ENCODE measurements at regions not wholly inside any gene's neighbourhood (a gene's known extent, or its start where the extent isn't known, plus 50 kb on each side); places are given as distances from the start of the nearest gene placed in this dataset.

DNA sequence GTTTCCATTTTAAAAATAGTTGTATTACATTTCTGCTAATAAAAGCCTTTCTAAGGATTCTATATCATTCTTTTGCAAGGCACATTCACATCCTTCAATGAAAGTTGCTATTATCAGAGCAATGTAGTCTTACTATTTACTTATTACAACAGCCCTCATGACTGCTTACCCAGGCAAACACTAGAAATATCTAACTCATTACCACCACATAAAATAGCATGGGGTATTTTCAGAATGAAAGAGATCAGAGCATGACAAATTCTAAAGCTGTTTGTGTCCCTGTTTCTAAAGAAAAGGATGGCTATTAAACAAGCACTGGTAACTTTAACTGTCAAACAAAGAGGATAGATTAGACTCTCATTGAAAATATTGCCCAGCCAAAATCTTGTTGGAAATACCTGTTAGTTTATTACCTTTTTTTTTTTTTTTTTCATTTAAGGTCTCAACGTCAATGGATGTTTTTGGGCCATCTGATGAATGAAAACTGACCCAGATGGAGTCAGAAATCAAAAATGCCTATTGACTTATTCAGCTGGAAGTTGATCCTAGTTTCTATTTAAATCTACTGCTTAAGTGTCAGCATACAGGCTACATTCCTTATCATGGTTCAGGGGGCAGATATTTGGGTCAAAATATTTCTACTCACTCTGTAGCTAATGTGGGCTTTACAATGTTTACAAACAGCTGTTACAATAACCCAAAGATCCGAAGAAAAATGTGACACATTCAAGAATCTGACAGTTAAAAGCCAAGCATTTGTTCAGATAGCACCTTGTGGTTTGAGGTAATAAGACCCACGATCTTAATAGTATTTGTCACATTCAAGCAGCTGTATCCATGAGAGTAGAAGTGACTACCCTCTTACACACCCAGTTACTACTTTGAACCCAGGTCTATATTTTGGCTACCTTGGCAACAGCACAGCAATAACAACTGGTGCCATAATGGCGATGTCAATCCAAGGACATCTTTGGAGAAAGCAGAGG is 554.8 kb upstream of the MEF2C start:
- intact Hi-C loops (cut with DNase I), result no loop called here
- no peaks in the 10 kb centered on the region for H3K4me1 ChIP-seq
- no peaks in the 10 kb centered on the region for H3K36me3 ChIP-seq
- H3K27me3 ChIP-seq, result no peaks in the 10 kb centered on the region
- peak overlapping the region in 1 of 2 donors; percentile 48 for H3K27ac ChIP-seq
- DNase-seq (ENCODE audit: low spot score in 2 of 2), result no peak
- no peak overlapping the region for H3K4me3 ChIP-seq
- TF ChIP-seq, protein P1, sequence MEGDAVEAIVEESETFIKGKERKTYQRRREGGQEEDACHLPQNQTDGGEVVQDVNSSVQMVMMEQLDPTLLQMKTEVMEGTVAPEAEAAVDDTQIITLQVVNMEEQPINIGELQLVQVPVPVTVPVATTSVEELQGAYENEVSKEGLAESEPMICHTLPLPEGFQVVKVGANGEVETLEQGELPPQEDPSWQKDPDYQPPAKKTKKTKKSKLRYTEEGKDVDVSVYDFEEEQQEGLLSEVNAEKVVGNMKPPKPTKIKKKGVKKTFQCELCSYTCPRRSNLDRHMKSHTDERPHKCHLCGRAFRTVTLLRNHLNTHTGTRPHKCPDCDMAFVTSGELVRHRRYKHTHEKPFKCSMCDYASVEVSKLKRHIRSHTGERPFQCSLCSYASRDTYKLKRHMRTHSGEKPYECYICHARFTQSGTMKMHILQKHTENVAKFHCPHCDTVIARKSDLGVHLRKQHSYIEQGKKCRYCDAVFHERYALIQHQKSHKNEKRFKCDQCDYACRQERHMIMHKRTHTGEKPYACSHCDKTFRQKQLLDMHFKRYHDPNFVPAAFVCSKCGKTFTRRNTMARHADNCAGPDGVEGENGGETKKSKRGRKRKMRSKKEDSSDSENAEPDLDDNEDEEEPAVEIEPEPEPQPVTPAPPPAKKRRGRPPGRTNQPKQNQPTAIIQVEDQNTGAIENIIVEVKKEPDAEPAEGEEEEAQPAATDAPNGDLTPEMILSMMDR (IDR thresholded peaks at IDR 0.05), result no peak
- no peaks in the 10 kb centered on the region for H3K9me3 ChIP-seq

DNA sequence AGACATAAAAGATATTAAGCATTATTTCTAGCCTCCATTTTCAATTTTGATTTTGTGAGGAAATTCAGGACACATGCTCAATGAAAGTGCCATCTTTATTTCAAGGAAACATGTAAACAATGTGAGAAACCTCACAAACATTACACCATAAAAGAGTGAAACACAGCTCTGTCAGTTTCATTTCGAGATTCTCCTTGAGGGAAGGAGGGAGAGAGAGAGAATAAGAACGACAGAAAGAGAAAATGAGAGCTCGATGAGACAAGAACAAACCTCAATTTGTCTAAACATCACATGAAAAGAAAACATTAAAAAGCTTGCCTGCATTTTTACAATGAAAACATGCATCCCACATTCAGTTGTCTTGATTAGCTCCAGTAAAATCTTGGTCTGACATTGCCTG is 553.5 kb upstream of the MEF2C start:
- no peak for DNase-seq (ENCODE audit: low spot score in 2 of 2)
- H3K27me3 ChIP-seq, result no peaks in the 10 kb centered on the region
- H3K9me3 ChIP-seq, result no peaks in the 10 kb centered on the region
- H3K4me1 ChIP-seq, result no peaks in the 10 kb centered on the region
- TF ChIP-seq, protein P1 (IDR thresholded peaks at IDR 0.05), result no peak
- no peak overlapping the region for H3K4me3 ChIP-seq
- H3K27ac ChIP-seq, result no peak overlapping the region
- intact Hi-C loops (cut with DNase I), result no loop called here
- no peaks in the 10 kb centered on the region for H3K36me3 ChIP-seq

DNA sequence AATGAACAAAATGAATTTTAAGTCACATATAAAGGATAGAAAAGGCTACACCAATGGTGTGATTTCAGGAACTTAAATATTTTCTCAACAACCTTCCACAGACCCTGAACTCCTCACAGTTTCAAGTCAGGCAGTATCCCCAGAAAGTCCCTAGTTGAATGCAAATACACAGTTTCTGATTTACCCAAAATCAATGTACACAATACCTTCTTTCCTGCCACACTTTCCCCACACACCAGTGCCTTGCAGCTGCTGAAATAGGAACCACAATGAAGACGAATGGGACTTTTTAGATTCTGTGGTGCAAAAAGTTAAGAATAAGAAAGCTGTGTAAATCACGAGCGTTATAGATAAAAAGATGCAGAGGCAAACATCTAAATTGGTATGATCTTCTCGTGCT is 552.4 kb upstream of the MEF2C start:
- DNase-seq (ENCODE audit: low spot score in 2 of 2), result no peak
- H3K4me1 ChIP-seq, result no peaks in the 10 kb centered on the region
- no peak overlapping the region for H3K4me3 ChIP-seq
- TF ChIP-seq, protein P1 (IDR thresholded peaks at IDR 0.05), result no peak
- intact Hi-C loops (cut with DNase I), result no loop called here
- H3K27me3 ChIP-seq, result no peaks in the 10 kb centered on the region
- H3K27ac ChIP-seq, result no peak overlapping the region
- H3K36me3 ChIP-seq, result no peaks in the 10 kb centered on the region
- H3K9me3 ChIP-seq, result no peaks in the 10 kb centered on the region

DNA sequence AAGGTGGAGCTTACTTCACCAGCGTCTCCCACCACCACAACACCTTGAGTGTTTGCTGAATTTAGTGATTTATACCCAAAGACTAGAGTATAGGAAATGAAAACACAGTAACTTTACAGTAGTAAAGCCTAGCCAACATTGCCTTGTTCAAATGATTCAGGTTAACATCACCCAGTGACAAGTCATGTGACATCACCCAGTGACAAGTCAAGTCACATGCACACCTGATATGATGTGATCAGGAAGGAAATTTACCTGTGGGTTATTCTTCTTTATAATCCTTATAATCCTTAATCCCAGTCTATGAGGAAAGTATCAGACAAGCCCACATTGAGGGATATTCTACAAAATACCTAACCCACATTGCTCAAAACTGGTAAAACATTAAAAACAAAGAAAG is 545.6 kb upstream of the MEF2C start:
- Histone ChIP-seq H3K36me3 (no peaks in the 10 kb centered on the region), H3K4me1 (no peaks in the 10 kb centered on the region), H3K27ac (no peak overlapping the region), H3K4me3 (no peak overlapping the region), H3K27me3 (no peaks in the 10 kb centered on the region), H3K9me3 (no peaks in the 10 kb centered on the region)
- DNase-seq (ENCODE audit: low spot score in 2 of 2), result no peak
- intact Hi-C loops (cut with DNase I), result no loop called here
- TF ChIP-seq, protein P1 (IDR thresholded peaks at IDR 0.05), result no peak

DNA sequence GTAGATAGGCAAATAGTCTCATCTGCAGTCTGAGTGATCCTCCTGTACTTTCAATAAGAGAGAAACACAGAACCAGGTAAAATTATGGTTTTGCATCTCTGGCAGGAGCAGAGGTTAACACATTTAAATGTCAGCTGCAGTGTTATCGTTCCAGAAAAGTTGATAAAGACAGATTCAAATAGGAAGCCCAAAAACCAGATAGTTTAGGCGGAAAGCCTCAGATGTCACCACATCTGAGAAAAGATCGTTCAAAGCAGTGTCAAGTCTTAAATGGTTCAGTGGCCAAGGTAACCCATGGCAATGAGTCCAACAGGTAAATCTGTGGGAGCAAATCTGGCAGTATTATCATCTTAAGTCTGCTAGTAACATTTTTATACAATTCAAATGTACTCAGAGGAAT is 542.1 kb upstream of the MEF2C start:
- intact Hi-C loops (cut with DNase I), result no loop called here
- no peaks in the 10 kb centered on the region for H3K4me1 ChIP-seq
- no peaks in the 10 kb centered on the region for H3K36me3 ChIP-seq
- TF ChIP-seq, protein P1 (IDR thresholded peaks at IDR 0.05), result no peak
- H3K27me3 ChIP-seq, result no peaks in the 10 kb centered on the region
- no peak overlapping the region for H3K4me3 ChIP-seq
- DNase-seq (ENCODE audit: low spot score in 2 of 2), result no peak
- no peak overlapping the region for H3K27ac ChIP-seq
- H3K9me3 ChIP-seq, result no peaks in the 10 kb centered on the region
